Caco-2 (cell line): ENCODE measurements at regions not wholly inside any gene's neighbourhood (a gene's known extent, or its start where the extent isn't known, plus 50 kb on each side); places are given as distances from the start of the nearest gene placed in this dataset.

ENCODE experiments used
- BruUV-seq: library from RNA; stranded (reverse); fragments of 400-500 nt; replicated peaks from 2 replicates; lab custom pipeline; 2021; lab: Mats Ljungman, UMichigan
- CTCF ChIA-PET: fragments of 300-600 bp; sonication (Branson Sonifier 250); formaldehyde crosslinking; loops from one replicate; lab custom pipeline; 2022; ENCODE audit warnings: antibody characterized with exemption; lab: Charles Lee
- POLR2A ChIA-PET: fragments of 300-600 bp; sonication (Branson Sonifier 250); formaldehyde crosslinking; loops from one replicate; lab custom pipeline; 2022; ENCODE audit warnings: antibody characterized with exemption; lab: Charles Lee
- DNase-seq, 2 experiments: peaks; one replicate each; pipeline versions ENCODE4 v3.0.0 to v3.0.0-alpha.2; 2020 to 2022
- H3K27me3 ChIP-seq: replicated peaks from 2 replicates; pipeline ENCODE4 v1.6.0; 2011; ENCODE audit warnings: low read length; ENCODE audit not compliant: control insufficient read depth, insufficient read depth
- H3K36me3 ChIP-seq: 2 replicates; pipeline ENCODE4 v1.5.1; 2011; ENCODE audit warnings: low read length; ENCODE audit not compliant: control insufficient read depth, insufficient read depth
- H3K4me1 ChIP-seq: fragments of 250-450 bp; sonication (Bioruptor Pico); 2 replicates; pipeline ENCODE4 v1.5.1; 2020; ENCODE audit warnings: mild to moderate bottlenecking
- H3K4me3 ChIP-seq: 2 replicates; pipeline ENCODE4 v1.5.1; 2011; ENCODE audit warnings: low read depth, mild to moderate bottlenecking, control low read depth, low read length
- H3K9me3 ChIP-seq: fragments of 250-450 bp; sonication (Bioruptor Pico); 2 replicates; pipeline ENCODE4 v1.5.1; 2020; ENCODE audit warnings: mild to moderate bottlenecking, moderate library complexity
- H3K27ac Mint-ChIP-seq: one replicate; pipeline ENCODE4 v1.8.0; 2022; ENCODE audit warnings: mixed read lengths; ENCODE audit not compliant: unreplicated experiment
- H3K27me3 Mint-ChIP-seq: one replicate; pipeline ENCODE4 v1.8.0; 2022; ENCODE audit warnings: mixed read lengths; ENCODE audit not compliant: insufficient read depth, unreplicated experiment
- H3K36me3 Mint-ChIP-seq: one replicate; pipeline ENCODE4 v1.8.0; 2022; ENCODE audit warnings: mild to moderate bottlenecking, mixed read lengths; ENCODE audit not compliant: insufficient read depth, unreplicated experiment
- H3K4me1 Mint-ChIP-seq: one replicate; pipeline ENCODE4 v1.8.0; 2022; ENCODE audit warnings: low read depth, mixed read lengths; ENCODE audit not compliant: unreplicated experiment
- H3K4me3 Mint-ChIP-seq: one replicate; pipeline ENCODE4 v1.8.0; 2022; ENCODE audit warnings: mild to moderate bottlenecking, moderate library complexity, mixed read lengths; ENCODE audit not compliant: unreplicated experiment
- H3K9me3 Mint-ChIP-seq: one replicate; pipeline ENCODE4 v1.8.0; 2022; ENCODE audit warnings: mixed read lengths; ENCODE audit not compliant: unreplicated experiment
- intact Hi-C: fragments of 100-400 bp; cut with micrococcal nuclease; formaldehyde crosslinking; loops from one replicate; pipeline ENCODE4 v1.10.0; 2022; ENCODE audit not compliant: unreplicated experiment
- TF ChIP-seq, protein P1 (sequence below), 2 experiments: fragments of 200-600 bp in 1 of 2; IDR thresholded peaks; 1 replicate in 1 of 2; 2 replicates in 1 of 2; pipeline versions ENCODE4 v1.5.1 to v1.8.0; 2011 to 2022; ENCODE audit warnings: antibody characterized with exemption in 1 of 2, control low read depth in 1 of 2, inconsistent platforms in 1 of 2, low read depth in 1 of 2, low read length in 1 of 2, mild to moderate bottlenecking in 1 of 2, moderate library complexity in 1 of 2; ENCODE audit not compliant: insufficient read depth in 1 of 2, severe bottlenecking in 1 of 2, unreplicated experiment in 1 of 2

DNA sequence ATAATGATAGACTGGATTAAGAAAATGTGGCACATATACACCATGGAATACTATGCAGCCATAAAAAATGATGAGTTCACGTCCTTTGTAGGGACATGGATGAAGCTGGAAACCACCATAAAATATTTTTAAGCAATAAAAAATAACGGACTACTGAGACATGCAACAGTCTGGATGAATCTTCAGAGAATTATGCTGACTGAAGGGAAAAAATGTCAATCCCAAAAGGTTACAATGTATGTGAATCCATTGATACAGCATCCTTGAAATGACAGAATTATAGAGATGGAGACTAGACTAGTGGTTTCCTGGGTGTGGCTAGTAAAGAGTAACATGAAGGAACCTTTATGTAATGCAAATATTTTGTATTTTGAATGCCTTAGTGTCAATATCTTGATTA is 1808.6 kb upstream of the NUDT12 start:
- Histone ChIP-seq H3K36me3 (no peaks in the 10 kb centered on the region), H3K9me3 (no peaks in the 10 kb centered on the region), H3K4me1 (no peaks in the 10 kb centered on the region), H3K4me3 (no peak overlapping the region), H3K27me3 (no peaks in the 10 kb centered on the region)
- no peaks in the 10 kb centered on the region for H3K9me3 Mint-ChIP-seq
- intact Hi-C loops: no loop called here
- no peaks in the 10 kb centered on the region for H3K4me1 Mint-ChIP-seq
- no peak for DNase-seq
- POLR2A ChIA-PET: no interaction called here
- no peak overlapping the region for H3K4me3 Mint-ChIP-seq
- no peaks in the 10 kb centered on the region for H3K27me3 Mint-ChIP-seq
- CTCF ChIA-PET: no interaction called here
- TF ChIP-seq, protein P1, sequence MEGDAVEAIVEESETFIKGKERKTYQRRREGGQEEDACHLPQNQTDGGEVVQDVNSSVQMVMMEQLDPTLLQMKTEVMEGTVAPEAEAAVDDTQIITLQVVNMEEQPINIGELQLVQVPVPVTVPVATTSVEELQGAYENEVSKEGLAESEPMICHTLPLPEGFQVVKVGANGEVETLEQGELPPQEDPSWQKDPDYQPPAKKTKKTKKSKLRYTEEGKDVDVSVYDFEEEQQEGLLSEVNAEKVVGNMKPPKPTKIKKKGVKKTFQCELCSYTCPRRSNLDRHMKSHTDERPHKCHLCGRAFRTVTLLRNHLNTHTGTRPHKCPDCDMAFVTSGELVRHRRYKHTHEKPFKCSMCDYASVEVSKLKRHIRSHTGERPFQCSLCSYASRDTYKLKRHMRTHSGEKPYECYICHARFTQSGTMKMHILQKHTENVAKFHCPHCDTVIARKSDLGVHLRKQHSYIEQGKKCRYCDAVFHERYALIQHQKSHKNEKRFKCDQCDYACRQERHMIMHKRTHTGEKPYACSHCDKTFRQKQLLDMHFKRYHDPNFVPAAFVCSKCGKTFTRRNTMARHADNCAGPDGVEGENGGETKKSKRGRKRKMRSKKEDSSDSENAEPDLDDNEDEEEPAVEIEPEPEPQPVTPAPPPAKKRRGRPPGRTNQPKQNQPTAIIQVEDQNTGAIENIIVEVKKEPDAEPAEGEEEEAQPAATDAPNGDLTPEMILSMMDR (IDR thresholded peaks at IDR 0.05; ENCODE audit: insufficient read depth in 1 of 2, low read depth in 1 of 2, low read length in 1 of 2, severe bottlenecking in 1 of 2, unreplicated experiment in 1 of 2): no peak
- no TSS peak for BruUV-seq
- no peak overlapping the region for H3K27ac Mint-ChIP-seq
- no peaks in the 10 kb centered on the region for H3K36me3 Mint-ChIP-seq

DNA sequence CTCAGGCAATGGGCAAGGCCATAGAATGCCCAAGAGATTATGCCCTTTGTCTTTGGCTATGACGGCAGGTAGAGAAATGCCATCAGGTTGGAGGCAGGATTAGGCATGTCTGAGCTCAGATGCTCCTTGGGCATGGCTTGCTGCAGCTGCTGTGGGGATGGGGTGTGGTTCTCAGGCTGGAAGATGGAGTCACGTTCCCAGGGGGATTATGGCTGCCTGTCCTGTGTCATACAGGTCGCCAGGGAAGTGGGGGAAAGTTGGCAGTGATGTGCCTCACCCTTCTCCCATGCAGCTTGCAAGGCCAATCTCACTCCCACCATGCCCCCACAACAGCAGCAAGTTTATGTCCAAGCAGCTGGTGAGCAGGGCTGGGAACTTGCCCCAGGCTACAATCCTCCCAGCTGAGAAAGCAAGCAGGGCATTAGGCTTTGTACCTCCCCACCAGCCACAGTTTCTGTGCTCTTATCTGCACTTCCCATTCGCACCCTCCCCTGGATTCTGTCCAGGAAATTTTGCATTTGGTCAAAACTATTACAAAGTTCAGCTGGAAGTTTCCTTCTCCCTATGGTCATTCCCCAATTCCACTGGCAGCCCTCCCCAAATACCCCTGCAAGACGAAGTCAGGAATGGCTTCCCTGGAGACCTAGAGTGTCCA is 1788.0 kb upstream of the NUDT12 start:
- ChIA-PET CTCF (no interaction called here), POLR2A (no interaction called here)
- Histone ChIP-seq H3K36me3 (no peaks in the 10 kb centered on the region), H3K4me3 (no peak overlapping the region), H3K27me3 (no peaks in the 10 kb centered on the region), H3K4me1 (no peaks in the 10 kb centered on the region), H3K9me3 (no peaks in the 10 kb centered on the region)
- H3K9me3 Mint-ChIP-seq: no peaks in the 10 kb centered on the region
- DNase-seq: no peak
- no peaks in the 10 kb centered on the region for H3K27me3 Mint-ChIP-seq
- BruUV-seq: no TSS peak
- no peaks in the 10 kb centered on the region for H3K36me3 Mint-ChIP-seq
- intact Hi-C loops: no loop called here
- no peaks in the 10 kb centered on the region for H3K4me1 Mint-ChIP-seq
- TF ChIP-seq, protein P1 (IDR thresholded peaks at IDR 0.05; ENCODE audit: insufficient read depth in 1 of 2, low read depth in 1 of 2, low read length in 1 of 2, severe bottlenecking in 1 of 2, unreplicated experiment in 1 of 2): no peak
- no peak overlapping the region for H3K27ac Mint-ChIP-seq
- H3K4me3 Mint-ChIP-seq: no peak overlapping the region

DNA sequence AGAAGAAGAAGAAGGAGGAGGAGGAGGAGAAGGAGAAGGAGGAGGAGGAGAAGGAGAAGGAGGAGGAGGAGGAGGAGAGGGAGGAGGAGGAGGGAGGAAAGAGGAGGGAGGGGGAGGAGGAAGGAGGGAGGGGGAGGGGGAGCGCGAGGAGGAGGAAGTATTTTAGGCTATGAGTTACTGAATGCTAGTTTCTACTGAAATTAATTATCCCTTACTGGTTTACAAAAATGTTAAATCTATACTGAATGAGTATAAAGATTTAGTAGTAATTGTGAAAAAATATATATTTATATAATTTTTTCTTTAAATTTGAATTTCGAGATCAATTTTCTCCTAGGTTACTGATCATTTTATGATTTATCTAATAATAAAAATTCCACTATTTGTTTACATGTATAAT is 1769.0 kb upstream of the NUDT12 start:
- no peaks in the 10 kb centered on the region for H3K36me3 ChIP-seq
- DNase-seq: no peak
- no peak overlapping the region for H3K4me3 Mint-ChIP-seq
- H3K27me3 ChIP-seq: no peaks in the 10 kb centered on the region
- ChIA-PET CTCF (no interaction called here), POLR2A (no interaction called here)
- no peaks in the 10 kb centered on the region for H3K36me3 Mint-ChIP-seq
- no peaks in the 10 kb centered on the region for H3K4me1 ChIP-seq
- no peaks in the 10 kb centered on the region for H3K27me3 Mint-ChIP-seq
- no TSS peak for BruUV-seq
- no peaks in the 10 kb centered on the region for H3K9me3 ChIP-seq
- H3K4me3 ChIP-seq: no peak overlapping the region
- intact Hi-C loops: loop anchor here (5.0 kb wide), 1 partner anchor 464 kb away; no protein-coding TSS in a partner anchor
- TF ChIP-seq, protein P1 (IDR thresholded peaks at IDR 0.05; ENCODE audit: insufficient read depth in 1 of 2, low read depth in 1 of 2, low read length in 1 of 2, severe bottlenecking in 1 of 2, unreplicated experiment in 1 of 2): no peak
- no peak overlapping the region for H3K27ac Mint-ChIP-seq
- no peaks in the 10 kb centered on the region for H3K4me1 Mint-ChIP-seq
- H3K9me3 Mint-ChIP-seq: no peaks in the 10 kb centered on the region
